HL-60 (cell line): ENCODE measurements at regions not wholly inside any gene's neighbourhood (a gene's known extent, or its start where the extent isn't known, plus 50 kb on each side); places are given as distances from the start of the nearest gene placed in this dataset.

Experiments used
- TF ChIP-seq, protein P1 (sequence below): IDR thresholded peaks from one replicate; pipeline ENCODE4 v1.5.1; 2011; ENCODE audit warnings: low read length, control low read depth, inconsistent platforms; ENCODE audit not compliant: insufficient read depth
- TF ChIP-seq, protein P2 (sequence below): IDR thresholded peaks from 2 replicates; pipeline ENCODE4 v1.6.1; 2012; ENCODE audit warnings: low read depth; ENCODE audit not compliant: insufficient replicate concordance

DNA sequence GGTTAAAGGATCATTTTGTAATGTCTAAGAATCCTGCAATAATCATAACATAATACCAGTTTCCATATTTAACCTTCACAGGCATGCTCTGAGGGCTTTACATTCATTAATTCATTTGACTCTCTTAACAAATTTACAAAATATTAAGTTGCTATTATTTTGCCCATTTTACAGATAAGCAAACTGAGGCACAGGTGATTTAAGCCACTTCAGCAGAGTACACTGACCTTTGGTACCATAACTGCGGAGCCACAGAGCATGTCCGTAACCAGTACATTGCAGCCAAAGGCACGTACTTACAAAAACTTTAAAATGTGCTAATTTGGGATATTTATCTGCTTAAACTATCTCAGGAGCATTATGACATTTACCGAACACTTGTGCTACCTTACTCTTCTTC, 169.4 kb upstream of the MYO16 start:
- TF ChIP-seq, protein P1, sequence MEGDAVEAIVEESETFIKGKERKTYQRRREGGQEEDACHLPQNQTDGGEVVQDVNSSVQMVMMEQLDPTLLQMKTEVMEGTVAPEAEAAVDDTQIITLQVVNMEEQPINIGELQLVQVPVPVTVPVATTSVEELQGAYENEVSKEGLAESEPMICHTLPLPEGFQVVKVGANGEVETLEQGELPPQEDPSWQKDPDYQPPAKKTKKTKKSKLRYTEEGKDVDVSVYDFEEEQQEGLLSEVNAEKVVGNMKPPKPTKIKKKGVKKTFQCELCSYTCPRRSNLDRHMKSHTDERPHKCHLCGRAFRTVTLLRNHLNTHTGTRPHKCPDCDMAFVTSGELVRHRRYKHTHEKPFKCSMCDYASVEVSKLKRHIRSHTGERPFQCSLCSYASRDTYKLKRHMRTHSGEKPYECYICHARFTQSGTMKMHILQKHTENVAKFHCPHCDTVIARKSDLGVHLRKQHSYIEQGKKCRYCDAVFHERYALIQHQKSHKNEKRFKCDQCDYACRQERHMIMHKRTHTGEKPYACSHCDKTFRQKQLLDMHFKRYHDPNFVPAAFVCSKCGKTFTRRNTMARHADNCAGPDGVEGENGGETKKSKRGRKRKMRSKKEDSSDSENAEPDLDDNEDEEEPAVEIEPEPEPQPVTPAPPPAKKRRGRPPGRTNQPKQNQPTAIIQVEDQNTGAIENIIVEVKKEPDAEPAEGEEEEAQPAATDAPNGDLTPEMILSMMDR: no peak
- TF ChIP-seq, protein P2, sequence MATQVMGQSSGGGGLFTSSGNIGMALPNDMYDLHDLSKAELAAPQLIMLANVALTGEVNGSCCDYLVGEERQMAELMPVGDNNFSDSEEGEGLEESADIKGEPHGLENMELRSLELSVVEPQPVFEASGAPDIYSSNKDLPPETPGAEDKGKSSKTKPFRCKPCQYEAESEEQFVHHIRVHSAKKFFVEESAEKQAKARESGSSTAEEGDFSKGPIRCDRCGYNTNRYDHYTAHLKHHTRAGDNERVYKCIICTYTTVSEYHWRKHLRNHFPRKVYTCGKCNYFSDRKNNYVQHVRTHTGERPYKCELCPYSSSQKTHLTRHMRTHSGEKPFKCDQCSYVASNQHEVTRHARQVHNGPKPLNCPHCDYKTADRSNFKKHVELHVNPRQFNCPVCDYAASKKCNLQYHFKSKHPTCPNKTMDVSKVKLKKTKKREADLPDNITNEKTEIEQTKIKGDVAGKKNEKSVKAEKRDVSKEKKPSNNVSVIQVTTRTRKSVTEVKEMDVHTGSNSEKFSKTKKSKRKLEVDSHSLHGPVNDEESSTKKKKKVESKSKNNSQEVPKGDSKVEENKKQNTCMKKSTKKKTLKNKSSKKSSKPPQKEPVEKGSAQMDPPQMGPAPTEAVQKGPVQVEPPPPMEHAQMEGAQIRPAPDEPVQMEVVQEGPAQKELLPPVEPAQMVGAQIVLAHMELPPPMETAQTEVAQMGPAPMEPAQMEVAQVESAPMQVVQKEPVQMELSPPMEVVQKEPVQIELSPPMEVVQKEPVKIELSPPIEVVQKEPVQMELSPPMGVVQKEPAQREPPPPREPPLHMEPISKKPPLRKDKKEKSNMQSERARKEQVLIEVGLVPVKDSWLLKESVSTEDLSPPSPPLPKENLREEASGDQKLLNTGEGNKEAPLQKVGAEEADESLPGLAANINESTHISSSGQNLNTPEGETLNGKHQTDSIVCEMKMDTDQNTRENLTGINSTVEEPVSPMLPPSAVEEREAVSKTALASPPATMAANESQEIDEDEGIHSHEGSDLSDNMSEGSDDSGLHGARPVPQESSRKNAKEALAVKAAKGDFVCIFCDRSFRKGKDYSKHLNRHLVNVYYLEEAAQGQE: no peak
